PC-9 (cell line): ENCODE measurements at regions not wholly inside any gene's neighbourhood (a gene's known extent, or its start where the extent isn't known, plus 50 kb on each side); places are given as distances from the start of the nearest gene placed in this dataset.

ENCODE experiments used
- CTCF ChIP-seq: fragments of 200-600 bp; sonication (generic); conservative IDR thresholded peaks from 2 replicates; pipeline ENCODE4 v1.6.1; 2017; ENCODE audit warnings: mixed run types, antibody characterized with exemption, mild to moderate bottlenecking, moderate library complexity
- EZH2 ChIP-seq: fragments of 200-600 bp; sonication (generic); IDR thresholded peaks from 2 replicates; pipeline ENCODE4 v1.8.0; 2017; ENCODE audit warnings: antibody characterized with exemption, low read depth

DNA sequence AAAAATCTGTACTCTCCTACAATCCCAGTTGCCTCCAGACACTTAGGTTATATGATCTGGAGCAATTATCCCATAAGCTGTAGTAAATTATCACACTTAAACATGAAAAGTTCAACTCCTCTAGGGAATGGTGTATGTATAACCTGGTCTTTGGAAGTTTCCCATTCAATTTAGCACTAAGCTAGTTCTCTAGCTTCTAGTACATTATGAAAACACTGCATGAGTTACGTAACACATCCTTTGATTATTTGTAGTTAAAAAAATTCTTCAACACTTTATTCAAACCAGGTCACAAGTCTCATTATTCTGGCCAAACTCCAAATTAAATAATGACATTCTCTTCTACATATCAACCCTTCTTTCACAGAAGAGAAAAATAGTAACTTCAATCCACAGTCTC, 827.0 kb upstream of the ADAMTS5 start:
- TF ChIP-seq CTCF: no peak
- no peak for TF ChIP-seq EZH2
